Spleen (tissue), 7 donors: ENCODE measurements at regions not wholly inside any gene's neighbourhood (a gene's known extent, or its start where the extent isn't known, plus 50 kb on each side); places are given as distances from the start of the nearest gene placed in this dataset.

Experiments
- POLR2A ChIP-seq, 3 donors: fragments of 450-650 bp; IDR thresholded peaks; one replicate each; pipeline ENCODE4 v1.5.1; 2017; ENCODE audit warnings: antibody characterized with exemption in 3 of 3, mild to moderate bottlenecking in 1 of 3
- POLR2AphosphoS5 ChIP-seq, 3 donors: sonication (generic); formaldehyde crosslinking; IDR thresholded peaks; one replicate each; pipeline ENCODE4 v1.5.1; 2017; ENCODE audit warnings: antibody characterized with exemption in 3 of 3
- TF ChIP-seq, protein P1 (sequence below), 11 experiments: fragments of 200-600 bp in 7 of 11; fragments of 450-650 bp in 4 of 11; sonication (generic) in 4 of 11; IDR thresholded peaks in 8 of 11; conservative IDR thresholded peaks in 3 of 11; 1 replicate in 7 of 11; 2 replicates in 4 of 11; pipeline versions ENCODE4 v1.4.0 to v1.8.0; 2016 to 2021; ENCODE audit warnings: antibody characterized with exemption in 11 of 11, inconsistent platforms in 4 of 11, mild to moderate bottlenecking in 1 of 11
- donor health status: DM: no; HTN: no; CAD: no; lungs with moderate emphysema.
- donor health status: DM: no; HTN: no; CAD: no.
- donor health status: DM: no; HTN: no; CAD: no.

DNA sequence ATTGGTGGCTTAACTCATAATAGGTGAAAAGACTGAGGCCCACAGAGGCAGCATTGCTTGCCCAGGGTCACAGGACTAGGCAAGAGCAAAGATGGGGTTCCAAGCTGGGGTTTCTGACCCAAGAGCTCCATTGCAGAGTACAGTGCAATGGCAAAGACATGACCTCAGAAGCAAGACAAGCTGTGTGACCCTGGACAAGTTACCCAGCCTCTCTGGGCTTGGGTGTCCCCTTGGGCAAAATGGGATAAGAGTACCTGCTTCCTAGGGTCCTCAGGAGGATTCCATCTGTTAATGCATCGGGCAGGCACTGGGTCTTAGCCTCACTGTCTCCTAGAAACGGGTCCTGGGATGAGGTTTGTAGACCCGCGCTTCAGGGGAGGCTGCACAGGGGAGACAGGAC is 111.6 kb upstream of the NCOR2 start:
- no peak for TF ChIP-seq POLR2A (IDR thresholded peaks at IDR 0.05)
- TF ChIP-seq, protein P1, sequence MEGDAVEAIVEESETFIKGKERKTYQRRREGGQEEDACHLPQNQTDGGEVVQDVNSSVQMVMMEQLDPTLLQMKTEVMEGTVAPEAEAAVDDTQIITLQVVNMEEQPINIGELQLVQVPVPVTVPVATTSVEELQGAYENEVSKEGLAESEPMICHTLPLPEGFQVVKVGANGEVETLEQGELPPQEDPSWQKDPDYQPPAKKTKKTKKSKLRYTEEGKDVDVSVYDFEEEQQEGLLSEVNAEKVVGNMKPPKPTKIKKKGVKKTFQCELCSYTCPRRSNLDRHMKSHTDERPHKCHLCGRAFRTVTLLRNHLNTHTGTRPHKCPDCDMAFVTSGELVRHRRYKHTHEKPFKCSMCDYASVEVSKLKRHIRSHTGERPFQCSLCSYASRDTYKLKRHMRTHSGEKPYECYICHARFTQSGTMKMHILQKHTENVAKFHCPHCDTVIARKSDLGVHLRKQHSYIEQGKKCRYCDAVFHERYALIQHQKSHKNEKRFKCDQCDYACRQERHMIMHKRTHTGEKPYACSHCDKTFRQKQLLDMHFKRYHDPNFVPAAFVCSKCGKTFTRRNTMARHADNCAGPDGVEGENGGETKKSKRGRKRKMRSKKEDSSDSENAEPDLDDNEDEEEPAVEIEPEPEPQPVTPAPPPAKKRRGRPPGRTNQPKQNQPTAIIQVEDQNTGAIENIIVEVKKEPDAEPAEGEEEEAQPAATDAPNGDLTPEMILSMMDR (IDR thresholded peaks at IDR 0.05 in 8 of 11, conservative IDR thresholded peaks at IDR 0.05 in 3 of 11): no peak
- no peak for TF ChIP-seq POLR2AphosphoS5 (IDR thresholded peaks at IDR 0.05)
